IMR-90 (cell line): ENCODE measurements at regions not wholly inside any gene's neighbourhood (a gene's known extent, or its start where the extent isn't known, plus 50 kb on each side); places are given as distances from the start of the nearest gene placed in this dataset.

Experiments used
- CHD1 ChIP-seq: IDR thresholded peaks from 2 replicates; pipeline ENCODE4 v1.6.1; 2012; ENCODE audit warnings: low read depth, low read length, improper control_type of control experiment
- CTCF ChIP-seq: conservative IDR thresholded peaks from 2 replicates; pipeline ENCODE4 v1.5.1; 2012; ENCODE audit warnings: mild to moderate bottlenecking, low read depth, low read length, improper control_type of control experiment
- NFE2L2 ChIP-seq: fragments of 150-350 bp; IDR thresholded peaks from 2 replicates; pipeline ENCODE4 v1.6.1; 2016; ENCODE audit warnings: low read depth, mild to moderate bottlenecking, low read length
- POLR2A ChIP-seq: IDR thresholded peaks from 2 replicates; pipeline ENCODE4 v1.6.1; 2012; ENCODE audit warnings: mild to moderate bottlenecking, low read depth, low read length
- USF2 ChIP-seq: fragments of 150-350 bp; IDR thresholded peaks from 2 replicates; pipeline ENCODE4 v1.6.1; 2017; ENCODE audit warnings: mild to moderate bottlenecking, antibody characterized with exemption, low read length, low read depth

- TF ChIP-seq USF2 (no peak), POLR2A (no peak), CTCF (no peak), NFE2L2 (no peak), CHD1 (no peak)
Measured at GRCh38 chr16:54425681-54426552, 139.3 kb upstream of the IRX3 start.
